Testis (tissue), 2 donors: ENCODE measurements at regions not wholly inside any gene's neighbourhood (a gene's known extent, or its start where the extent isn't known, plus 50 kb on each side); places are given as distances from the start of the nearest gene placed in this dataset.
A peak's percentile ranks its signal among the peaks of the same experiment; 100 is the strongest.

Experiments used
- DNase-seq: peaks from one replicate; pipeline ENCODE4 v3.0.0-alpha.2; 2019
- H3K27ac ChIP-seq, 2 donors: fragments of 200-600 bp; sonication (generic); one replicate each; pipeline ENCODE4 v1.5.1; 2019
- H3K27me3 ChIP-seq: fragments of 200-600 bp; sonication (generic); one replicate; pipeline ENCODE4 v1.5.1; 2019
- H3K36me3 ChIP-seq: fragments of 200-600 bp; sonication (generic); one replicate; pipeline ENCODE4 v1.5.1; 2017; ENCODE audit warnings: low read depth; ENCODE audit errors: missing control alignments
- H3K4me1 ChIP-seq: fragments of 200-600 bp; sonication (generic); one replicate; pipeline ENCODE4 v1.5.1; 2019
- H3K4me3 ChIP-seq, 2 donors: fragments of 200-600 bp; sonication (generic); one replicate each; pipeline ENCODE4 v1.5.1; 2017 to 2019
- H3K9me3 ChIP-seq: fragments of 200-600 bp; sonication (generic); one replicate; pipeline ENCODE4 v1.5.1; 2017
- POLR2A ChIP-seq: fragments of 450-650 bp; IDR thresholded peaks from one replicate; pipeline ENCODE4 v1.6.1; 2017; ENCODE audit warnings: antibody characterized with exemption, mild to moderate bottlenecking, moderate library complexity
- WGBS, 2 donors: methylation state at CpG; one replicate each; pipeline ENCODE4 v1.1.5; 2018; 5-methylcytosine and 5-hydroxymethylcytosine counted together
- intact Hi-C: fragments of 100-400 bp; cut with DNase I; formaldehyde crosslinking; loops from one replicate; pipeline ENCODE4 v1.15.1; 2023; ENCODE audit warnings: low total_unique reads
- TF ChIP-seq, protein P1 (sequence below), 3 experiments: fragments of 450-650 bp in 2 of 3; fragments of 200-600 bp in 1 of 3; sonication (generic) in 1 of 3; IDR thresholded peaks; one replicate each; pipeline ENCODE4 v1.5.1; 2016 to 2019; ENCODE audit warnings: antibody characterized with exemption in 3 of 3, mild to moderate bottlenecking in 2 of 3, moderate library complexity in 1 of 3

DNA sequence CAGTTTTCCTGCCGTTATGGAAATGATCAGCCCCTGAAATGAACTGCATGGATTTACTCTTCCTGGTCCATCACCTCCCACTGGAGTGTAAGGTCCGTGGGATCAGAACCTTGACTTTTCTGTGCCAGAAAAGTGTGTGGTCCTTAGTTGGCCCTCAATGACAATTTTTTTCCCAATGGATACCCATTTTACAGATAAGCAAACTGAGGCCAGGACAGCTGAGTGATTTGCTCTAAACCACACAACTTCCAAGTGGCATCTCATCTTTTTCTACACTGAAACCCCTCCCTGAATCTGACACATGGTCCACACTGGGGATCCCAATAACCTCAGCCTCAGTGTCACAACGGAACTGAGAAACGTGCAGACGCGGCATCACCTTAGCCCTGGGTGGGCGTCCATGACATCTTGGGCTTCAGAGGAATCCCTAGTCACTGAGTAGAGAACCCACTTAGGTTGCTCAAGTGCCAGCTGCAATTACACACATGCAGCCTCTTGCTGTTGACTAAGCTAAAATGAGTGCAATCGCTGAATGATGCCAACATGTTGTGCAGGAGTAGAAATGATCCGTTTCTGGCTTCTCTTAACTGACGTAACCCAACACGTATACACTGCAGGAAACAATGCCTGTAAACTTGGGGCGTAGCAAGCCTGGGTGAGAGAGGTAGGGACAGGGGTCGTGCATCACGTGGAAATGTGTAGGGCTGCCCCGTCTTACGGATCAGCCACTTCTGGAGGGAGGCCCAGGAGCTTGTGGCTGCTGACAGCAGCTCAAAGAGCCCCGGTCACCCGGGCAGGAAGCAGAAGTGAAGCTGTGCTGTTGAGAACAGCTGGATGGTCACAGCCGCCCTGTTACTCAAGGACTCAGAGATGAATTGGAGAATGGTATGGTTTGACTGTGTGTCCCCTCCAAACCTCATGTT is 136.3 kb downstream of the SHANK2 start:
- Histone ChIP-seq H3K36me3 (no peaks in the 10 kb centered on the region), H3K9me3 (no peaks in the 10 kb centered on the region), H3K27me3 (no peaks in the 10 kb centered on the region), H3K4me3 (no peak overlapping the region), H3K27ac (no peak overlapping the region), H3K4me1 (no peaks in the 10 kb centered on the region)
- DNase-seq: no peak
- intact Hi-C loops: no loop called here
- TF ChIP-seq, protein P1, sequence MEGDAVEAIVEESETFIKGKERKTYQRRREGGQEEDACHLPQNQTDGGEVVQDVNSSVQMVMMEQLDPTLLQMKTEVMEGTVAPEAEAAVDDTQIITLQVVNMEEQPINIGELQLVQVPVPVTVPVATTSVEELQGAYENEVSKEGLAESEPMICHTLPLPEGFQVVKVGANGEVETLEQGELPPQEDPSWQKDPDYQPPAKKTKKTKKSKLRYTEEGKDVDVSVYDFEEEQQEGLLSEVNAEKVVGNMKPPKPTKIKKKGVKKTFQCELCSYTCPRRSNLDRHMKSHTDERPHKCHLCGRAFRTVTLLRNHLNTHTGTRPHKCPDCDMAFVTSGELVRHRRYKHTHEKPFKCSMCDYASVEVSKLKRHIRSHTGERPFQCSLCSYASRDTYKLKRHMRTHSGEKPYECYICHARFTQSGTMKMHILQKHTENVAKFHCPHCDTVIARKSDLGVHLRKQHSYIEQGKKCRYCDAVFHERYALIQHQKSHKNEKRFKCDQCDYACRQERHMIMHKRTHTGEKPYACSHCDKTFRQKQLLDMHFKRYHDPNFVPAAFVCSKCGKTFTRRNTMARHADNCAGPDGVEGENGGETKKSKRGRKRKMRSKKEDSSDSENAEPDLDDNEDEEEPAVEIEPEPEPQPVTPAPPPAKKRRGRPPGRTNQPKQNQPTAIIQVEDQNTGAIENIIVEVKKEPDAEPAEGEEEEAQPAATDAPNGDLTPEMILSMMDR (IDR thresholded peaks at IDR 0.05): no peak
- no peak for TF ChIP-seq POLR2A
- 77 to 87% methylated on average over 16 to 19 of the region's 19 CpGs for WGBS, 2 donors

DNA sequence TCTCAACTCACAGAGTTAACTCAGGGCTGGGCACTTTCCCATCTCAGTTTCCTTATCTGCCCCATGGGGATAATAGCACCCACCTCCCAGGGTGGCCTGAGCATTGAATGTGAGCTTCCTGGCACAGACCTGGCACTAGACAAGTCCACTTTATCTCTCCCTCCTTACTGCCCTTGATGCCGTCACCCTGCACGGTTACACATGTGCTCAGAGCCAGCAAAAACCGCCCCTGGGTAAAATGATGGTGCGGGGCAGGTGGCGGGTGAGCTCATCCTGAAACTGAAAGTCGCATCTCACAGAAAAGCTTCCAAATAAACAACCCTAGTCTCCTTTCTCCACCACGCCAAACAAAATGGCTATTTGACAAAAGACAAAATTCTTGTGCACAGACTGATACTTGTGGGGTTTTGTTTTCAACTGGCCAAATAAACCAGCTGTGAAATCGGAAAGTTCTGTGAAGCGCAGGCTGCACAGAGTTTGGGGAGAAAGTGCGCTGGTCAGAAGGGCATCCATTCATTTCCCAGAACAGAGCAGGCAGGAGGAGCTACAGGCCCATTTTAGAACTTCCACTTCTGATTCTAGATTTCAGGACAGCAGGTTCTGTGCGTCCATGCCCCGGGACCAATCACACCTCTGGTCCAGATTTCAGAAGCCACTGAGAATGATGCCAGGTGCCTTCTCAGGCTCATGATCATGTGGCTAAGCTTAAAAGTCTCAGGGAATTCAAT is 138.1 kb downstream of the SHANK2 start:
- Histone ChIP-seq H3K27me3 (no peaks in the 10 kb centered on the region), H3K27ac (no peak overlapping the region), H3K36me3 (no peaks in the 10 kb centered on the region), H3K4me1 (no peaks in the 10 kb centered on the region), H3K9me3 (no peaks in the 10 kb centered on the region), H3K4me3 (no peak overlapping the region)
- intact Hi-C loops: no loop called here
- TF ChIP-seq, protein P1 (IDR thresholded peaks at IDR 0.05): peak in 1 of 3 experiments; percentile 4
- TF ChIP-seq POLR2A: no peak
- no peak for DNase-seq
- WGBS, 2 donors: 53 to 65% methylated on average over 12 of the region's 12 CpGs

DNA sequence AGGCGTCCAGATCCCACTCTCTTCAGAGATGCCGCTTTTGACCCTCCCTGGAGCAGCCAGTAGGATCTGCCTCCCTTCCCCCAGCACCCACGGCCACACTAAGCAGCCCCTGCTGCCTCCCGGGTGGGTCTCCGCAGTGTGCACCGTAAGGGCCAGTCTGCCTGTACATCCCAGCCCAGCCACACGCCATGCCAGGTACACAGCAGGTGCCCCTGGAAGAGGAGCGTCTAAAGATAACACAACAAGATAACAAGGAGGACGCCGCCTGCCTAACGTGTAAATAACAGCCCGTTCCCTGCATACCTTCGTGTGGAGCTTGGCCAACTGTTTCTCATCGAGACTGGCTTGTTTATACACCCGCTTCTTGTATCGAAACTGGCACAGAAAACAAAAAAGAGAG is 139.4 kb downstream of the SHANK2 start:
- DNase-seq: no peak
- WGBS, 2 donors: 70 to 87% methylated on average over 16 of the region's 16 CpGs
- H3K4me3 ChIP-seq: no peak overlapping the region
- TF ChIP-seq, protein P1 (IDR thresholded peaks at IDR 0.05): no peak
- no peak for TF ChIP-seq POLR2A
- intact Hi-C loops: no loop called here
- H3K4me1 ChIP-seq: no peaks in the 10 kb centered on the region
- H3K27me3 ChIP-seq: no peaks in the 10 kb centered on the region
- no peaks in the 10 kb centered on the region for H3K9me3 ChIP-seq
- no peak overlapping the region for H3K27ac ChIP-seq
- no peaks in the 10 kb centered on the region for H3K36me3 ChIP-seq

DNA sequence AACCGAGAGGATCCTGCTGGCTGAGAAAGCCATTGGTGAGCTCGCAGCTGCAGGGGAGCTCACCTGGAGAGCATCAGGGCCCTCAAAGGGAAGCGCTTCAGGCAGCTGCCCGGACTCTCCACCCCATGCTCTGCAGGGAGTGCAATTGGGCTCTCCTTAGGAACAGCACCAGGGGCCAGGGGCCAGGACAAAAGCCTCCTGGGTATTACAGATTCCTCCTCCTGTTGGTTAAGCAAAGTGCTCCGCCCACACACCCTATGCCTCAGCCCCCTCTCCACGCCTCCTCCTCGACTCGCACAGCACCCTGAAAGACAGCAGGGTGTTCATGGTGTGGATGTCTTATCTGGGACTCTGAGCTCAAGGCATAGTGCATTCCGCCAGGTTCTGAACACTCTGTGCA is 139.9 kb downstream of the SHANK2 start:
- Histone ChIP-seq H3K27me3 (no peaks in the 10 kb centered on the region), H3K27ac (no peak overlapping the region)

More for the DNA sequence above, 139.9 kb downstream of the SHANK2 start:
- Histone ChIP-seq H3K4me3 (no peak overlapping the region), H3K36me3 (no peaks in the 10 kb centered on the region), H3K4me1 (no peaks in the 10 kb centered on the region), H3K9me3 (no peaks in the 10 kb centered on the region)
- TF ChIP-seq, protein P1 (IDR thresholded peaks at IDR 0.05): no peak
- no peak for TF ChIP-seq POLR2A
- intact Hi-C loops: no loop called here
- 56 to 63% methylated on average over 7 to 9 of the region's 9 CpGs for WGBS, 2 donors
- DNase-seq: no peak
